Mesodermal cell (in vitro differentiated cells): ENCODE measurements at regions not wholly inside any gene's neighbourhood (a gene's known extent, or its start where the extent isn't known, plus 50 kb on each side); places are given as distances from the start of the nearest gene placed in this dataset.

ENCODE experiments used
- H3K27ac ChIP-seq: 2 replicates; pipeline ENCODE4 v1.7.0; 2013; ENCODE audit warnings: mild to moderate bottlenecking, low read depth, low read length, moderate library complexity; ENCODE audit not compliant: severe bottlenecking
- H3K36me3 ChIP-seq: 2 replicates; pipeline ENCODE4 v1.7.1; 2013; ENCODE audit warnings: mild to moderate bottlenecking, low read length, moderate library complexity; ENCODE audit not compliant: control insufficient read depth, insufficient read depth
- H3K4me1 ChIP-seq: one replicate; pipeline ENCODE4 v1.7.1; 2013; ENCODE audit warnings: mild to moderate bottlenecking, low read length; ENCODE audit not compliant: insufficient read depth, control insufficient read depth, poor library complexity, severe bottlenecking
- H3K4me3 ChIP-seq: 2 replicates; pipeline ENCODE4 v1.7.0; 2013; ENCODE audit warnings: low read length, control low read depth, mild to moderate bottlenecking; ENCODE audit not compliant: insufficient read depth, poor library complexity, severe bottlenecking; ENCODE audit errors: extremely low read depth
- H3K9me3 ChIP-seq: 2 replicates; pipeline ENCODE4 v1.7.1; 2013; ENCODE audit warnings: mild to moderate bottlenecking, low read length, moderate library complexity; ENCODE audit not compliant: control insufficient read depth
- WGBS, 2 experiments: methylation state at CpG; one replicate each; pipeline ENCODE4 v1.1.5; 2013; ENCODE audit warnings: missing lambda C conversion rate in 2 of 2; ENCODE audit not compliant: insufficient coverage in 2 of 2; 5-methylcytosine and 5-hydroxymethylcytosine counted together

DNA sequence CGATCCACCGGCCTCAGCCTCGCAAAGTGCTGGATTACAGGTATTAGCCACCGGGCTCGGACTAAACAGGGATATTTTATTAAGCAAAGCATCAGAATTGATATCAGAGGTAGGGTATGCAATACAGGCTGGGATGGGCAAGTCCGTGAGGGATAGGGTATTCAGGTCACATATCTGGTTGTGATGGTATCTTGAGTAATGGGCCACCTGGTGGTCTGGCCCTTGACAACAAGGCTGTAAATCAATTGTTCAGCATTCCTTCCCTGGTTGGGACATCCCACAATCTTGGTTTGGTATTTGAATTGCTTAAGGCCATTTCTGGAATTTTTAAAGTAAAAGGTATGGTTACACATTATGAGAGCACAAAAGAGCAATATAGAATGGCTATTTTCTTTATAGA, 1588.0 kb downstream of the SLITRK1 start:
- no peak overlapping the region for H3K27ac ChIP-seq
- H3K4me1 ChIP-seq = no peaks in the 10 kb centered on the region
- no peaks in the 10 kb centered on the region for H3K36me3 ChIP-seq
- H3K4me3 ChIP-seq = no peak overlapping the region
- no peaks in the 10 kb centered on the region for H3K9me3 ChIP-seq
- 91 to 97% methylated on average over 6 of the region's 6 CpGs for WGBS, 2 experiments

DNA sequence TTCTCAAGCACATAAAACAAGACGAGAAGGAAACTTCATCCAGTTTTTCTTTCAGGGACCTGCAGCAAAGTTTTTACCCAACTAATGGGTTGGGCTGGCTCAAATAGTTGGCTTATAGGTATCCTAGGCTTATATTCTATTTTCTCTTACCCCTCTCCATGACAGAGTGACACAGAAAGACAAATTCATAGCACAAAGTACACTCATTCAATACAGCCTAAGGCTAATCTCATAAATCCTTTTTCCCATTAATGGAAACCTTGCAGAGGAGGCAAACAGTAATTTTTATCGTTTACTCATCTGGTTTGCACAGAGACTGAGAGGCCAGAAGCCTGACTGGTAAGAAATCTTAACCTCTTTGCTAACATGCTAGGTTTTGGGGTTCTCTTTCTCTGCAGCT, 1589.9 kb downstream of the SLITRK1 start:
- Histone ChIP-seq H3K36me3 (no peaks in the 10 kb centered on the region), H3K4me1 (no peaks in the 10 kb centered on the region), H3K9me3 (no peaks in the 10 kb centered on the region), H3K27ac (no peak overlapping the region), H3K4me3 (no peak overlapping the region)
- 88 to 92% methylated on average over 1 to 2 of the region's 2 CpGs for WGBS, 2 experiments

DNA sequence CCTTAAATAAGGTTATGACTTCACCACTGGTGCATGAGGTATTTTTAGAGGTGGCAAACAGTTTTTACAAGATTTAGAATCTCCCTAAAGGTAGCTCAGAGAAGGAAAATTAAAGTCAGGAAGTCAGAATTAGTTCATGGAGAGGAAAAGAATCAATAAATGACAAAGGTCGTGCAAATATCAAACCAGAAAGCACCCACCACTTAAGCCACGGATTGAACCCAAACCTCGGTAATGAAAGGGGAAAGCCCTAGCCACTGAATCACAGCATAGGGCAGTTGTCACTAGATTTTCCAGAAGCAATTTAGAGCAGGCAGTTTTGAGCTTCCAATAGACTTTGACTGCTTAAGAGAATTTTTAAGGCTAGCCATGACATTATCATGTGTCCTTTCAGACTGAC, 1590.4 kb downstream of the SLITRK1 start:
- H3K27ac ChIP-seq = no peak overlapping the region
- H3K36me3 ChIP-seq = no peaks in the 10 kb centered on the region
- no peaks in the 10 kb centered on the region for H3K9me3 ChIP-seq
- 91 to 100% methylated on average over 1 to 2 of the region's 3 CpGs for WGBS, 2 experiments
- H3K4me1 ChIP-seq = no peaks in the 10 kb centered on the region
- H3K4me3 ChIP-seq = no peak overlapping the region

DNA sequence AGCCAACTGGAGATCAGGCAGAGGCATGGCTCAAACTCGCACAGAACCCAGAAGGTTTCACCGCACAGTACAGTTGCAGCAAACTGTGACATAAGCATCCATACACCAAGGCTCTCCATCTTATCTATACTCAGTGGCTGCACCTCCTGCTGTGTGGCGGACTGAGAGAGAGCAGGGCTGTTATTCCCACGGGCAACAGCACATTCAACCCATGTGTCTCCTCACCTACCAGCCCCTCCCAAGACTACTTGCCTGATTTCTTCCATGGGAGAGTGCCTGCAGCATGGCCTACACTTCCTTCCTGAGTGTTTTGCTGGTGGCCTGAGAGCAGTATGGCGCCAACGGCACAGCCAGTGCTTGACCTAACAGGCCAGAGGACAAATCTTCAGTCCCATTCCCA, 1606.6 kb downstream of the SLITRK1 start:
- Histone ChIP-seq H3K4me1 (no peaks in the 10 kb centered on the region), H3K9me3 (no peaks in the 10 kb centered on the region), H3K27ac (no peak overlapping the region), H3K36me3 (no peaks in the 10 kb centered on the region), H3K4me3 (no peak overlapping the region)
- WGBS, 2 experiments = 85 to 100% methylated on average over 5 of the region's 6 CpGs

DNA sequence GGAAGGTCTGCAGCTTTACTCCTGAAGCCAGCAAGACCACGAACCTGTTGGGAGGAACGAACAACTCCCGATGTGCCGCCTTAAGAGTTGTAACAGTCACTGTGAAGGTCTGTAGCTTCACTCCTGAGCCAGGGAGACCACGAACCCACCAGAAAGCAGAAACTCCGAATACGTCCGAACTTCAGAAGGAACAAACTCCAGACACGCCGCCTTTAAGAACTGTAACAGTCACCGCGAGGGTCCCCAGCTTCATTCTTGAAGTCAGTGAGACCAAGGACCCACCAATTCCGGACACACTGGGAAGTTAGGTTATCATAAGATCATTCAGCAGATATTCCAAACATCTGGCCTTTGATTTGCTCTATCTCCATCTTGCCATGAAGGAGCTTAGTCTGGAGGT, 1623.0 kb downstream of the SLITRK1 start:
- WGBS, 2 experiments = 91 to 97% methylated on average over 12 to 13 of the region's 13 CpGs
- Histone ChIP-seq H3K27ac (no peak overlapping the region), H3K4me3 (no peak overlapping the region), H3K9me3 (no peaks in the 10 kb centered on the region), H3K4me1 (no peaks in the 10 kb centered on the region), H3K36me3 (no peaks in the 10 kb centered on the region)

DNA sequence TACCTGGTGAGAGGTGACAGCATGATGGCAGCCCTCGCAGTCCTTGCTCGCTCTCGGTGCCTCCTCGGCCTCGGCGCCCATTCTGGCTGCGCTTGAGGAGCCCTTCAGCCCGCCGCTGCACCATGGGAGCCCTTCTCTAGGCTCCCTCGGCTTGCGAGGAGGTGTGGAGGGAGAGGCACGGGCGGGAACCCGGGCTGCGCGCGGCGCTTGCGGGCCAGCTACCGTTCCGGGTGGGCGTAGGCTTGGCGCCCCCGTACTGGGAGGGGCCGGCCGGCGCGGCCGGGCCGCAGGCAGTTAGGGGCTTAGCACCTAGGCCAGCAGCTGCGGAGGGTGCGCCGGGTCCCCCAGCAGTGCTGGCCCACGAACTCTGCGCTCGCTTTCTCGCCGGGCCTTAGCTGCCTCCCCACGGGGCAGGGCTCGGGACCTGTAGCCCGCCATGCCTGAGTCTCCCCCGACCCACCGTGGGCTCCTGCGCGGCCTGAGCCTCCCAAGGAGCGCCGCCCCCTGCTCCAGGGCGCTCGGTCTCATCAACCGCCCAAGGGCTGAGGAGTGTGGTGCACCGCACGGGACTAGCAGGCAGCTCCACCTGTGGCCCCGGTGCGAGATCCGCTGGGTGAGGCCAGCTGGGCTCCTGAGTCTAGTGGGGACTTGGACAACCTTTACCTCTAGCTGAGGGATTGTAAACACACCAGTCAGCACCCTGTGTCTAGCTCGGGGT, 1624.3 kb downstream of the SLITRK1 start:
- Histone ChIP-seq H3K27ac (no peak overlapping the region), H3K4me3 (no peak overlapping the region), H3K9me3 (no peaks in the 10 kb centered on the region), H3K4me1 (no peaks in the 10 kb centered on the region), H3K36me3 (no peaks in the 10 kb centered on the region)
- 95 to 96% methylated on average over 35 to 51 of the region's 56 CpGs for WGBS, 2 experiments

DNA sequence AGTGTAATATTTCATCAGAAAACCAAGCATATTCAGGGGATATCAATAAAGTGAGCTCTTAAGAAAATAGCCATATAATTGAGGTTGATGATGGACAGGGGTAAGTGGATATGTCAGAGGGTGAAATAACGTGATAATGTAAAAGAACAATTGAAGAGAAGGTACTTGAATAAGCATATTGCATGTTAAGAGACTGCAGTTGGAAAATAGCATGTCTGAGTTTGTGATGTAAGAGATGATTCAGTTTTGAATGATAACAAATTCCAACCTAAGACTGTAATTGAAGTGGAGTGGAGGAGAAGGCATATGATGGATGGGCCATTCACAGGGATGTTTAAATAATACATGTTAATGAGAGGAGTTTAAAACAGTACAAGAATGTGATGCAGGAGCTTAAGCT, 1633.5 kb downstream of the SLITRK1 start:
- no peak overlapping the region for H3K4me3 ChIP-seq
- WGBS, 2 experiments = 84 to 89% methylated on average over 1 of the region's 1 CpG
- H3K4me1 ChIP-seq = no peaks in the 10 kb centered on the region
- H3K27ac ChIP-seq = no peak overlapping the region
- H3K36me3 ChIP-seq = no peaks in the 10 kb centered on the region
- H3K9me3 ChIP-seq = no peaks in the 10 kb centered on the region

DNA sequence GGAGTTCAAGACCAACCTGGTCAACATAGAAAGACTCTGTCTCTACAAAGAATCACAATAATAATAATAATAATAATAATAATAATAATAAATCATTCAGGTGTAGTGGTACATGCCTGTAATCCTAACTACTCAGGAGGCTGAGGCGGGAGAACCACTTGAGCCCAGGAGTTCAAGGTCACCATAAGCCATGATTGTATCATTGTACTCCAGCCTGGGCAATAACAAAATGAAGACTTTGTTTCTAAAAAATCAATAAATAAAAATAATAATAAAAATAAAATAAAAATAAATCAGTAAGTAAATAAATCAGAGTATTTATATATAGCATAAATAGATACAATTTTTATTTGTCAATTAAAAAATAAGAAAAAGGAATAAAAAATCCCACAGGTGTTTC, 1636.4 kb downstream of the SLITRK1 start:
- WGBS, 2 experiments = 100% methylated on average over 1 of the region's 1 CpG; no CpG with 5 or more reads in 1 of the 2 experiments
- H3K9me3 ChIP-seq = no peaks in the 10 kb centered on the region
- H3K4me3 ChIP-seq = no peak overlapping the region
- H3K4me1 ChIP-seq = no peaks in the 10 kb centered on the region
- H3K27ac ChIP-seq = no peak overlapping the region
- no peaks in the 10 kb centered on the region for H3K36me3 ChIP-seq

DNA sequence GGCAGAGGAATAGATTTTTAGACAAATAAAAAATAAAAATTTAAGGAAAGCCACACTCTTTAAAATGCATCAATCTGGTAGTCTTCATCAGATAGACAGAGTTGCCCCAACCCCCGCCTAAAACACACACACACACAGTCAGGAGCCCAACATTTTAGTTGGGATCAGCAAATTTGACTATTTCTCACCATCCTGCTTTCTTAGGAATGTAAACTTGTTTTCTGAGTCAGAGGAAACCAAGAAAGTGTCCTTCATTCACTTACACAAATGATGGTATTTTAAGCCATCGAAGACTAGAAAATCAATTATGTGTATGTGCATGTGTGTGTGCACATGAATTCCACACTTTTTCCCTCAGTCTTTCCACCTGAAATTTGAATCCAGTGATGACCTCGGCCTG, 1657.5 kb downstream of the SLITRK1 start:
- WGBS, 2 experiments = 80% methylated on average over 1 of the region's 3 CpGs; no CpG with 5 or more reads in 1 of the 2 experiments
- Histone ChIP-seq H3K9me3 (no peaks in the 10 kb centered on the region), H3K27ac (no peak overlapping the region), H3K36me3 (no peaks in the 10 kb centered on the region), H3K4me1 (no peaks in the 10 kb centered on the region), H3K4me3 (no peak overlapping the region)

DNA sequence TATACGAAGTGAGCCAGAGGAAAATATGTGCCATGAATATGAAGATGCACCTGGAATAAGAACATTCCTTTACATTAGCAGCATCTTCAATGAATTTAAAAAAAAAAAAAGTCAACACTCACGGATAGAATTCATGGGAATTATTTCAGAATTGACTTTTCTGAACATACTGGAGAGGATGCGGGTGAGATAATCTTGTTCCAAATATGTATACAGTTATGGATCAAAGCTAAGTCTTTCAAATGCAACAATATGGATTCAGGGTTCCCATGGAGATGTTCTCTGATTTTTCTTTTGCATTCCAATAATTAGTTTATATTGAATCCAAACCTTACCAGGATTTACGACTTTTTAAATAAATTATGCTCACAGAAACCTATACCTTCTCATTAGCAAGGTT, 1660.7 kb downstream of the SLITRK1 start:
- no peak overlapping the region for H3K27ac ChIP-seq
- WGBS, 2 experiments = no CpG with 5 or more reads among the region's 4 CpGs

DNA sequence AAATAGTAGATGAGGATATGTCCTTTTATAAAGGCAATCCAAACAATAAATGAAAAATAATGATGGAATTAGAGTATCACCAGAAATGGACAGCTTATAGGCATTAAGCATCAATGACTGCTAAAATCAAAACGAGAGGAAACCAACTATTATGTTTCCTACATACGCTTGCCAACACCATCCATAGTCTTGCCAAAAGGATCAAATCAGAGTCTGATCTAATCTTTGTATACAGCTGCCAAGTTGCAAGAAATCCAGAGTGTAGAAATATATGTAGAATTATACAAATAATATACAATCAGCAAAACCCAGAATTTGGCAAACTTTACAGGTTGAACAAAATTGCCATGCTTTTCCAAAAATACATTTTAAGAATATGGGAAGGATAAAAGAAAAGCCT, 1661.6 kb downstream of the SLITRK1 start:
- Histone ChIP-seq H3K27ac (no peak overlapping the region), H3K4me3 (no peak overlapping the region), H3K36me3 (no peaks in the 10 kb centered on the region), H3K9me3 (no peaks in the 10 kb centered on the region), H3K4me1 (no peaks in the 10 kb centered on the region)
- WGBS, 2 experiments = no CpG with 5 or more reads among the region's 2 CpGs

More for the DNA sequence above, 1660.7 kb downstream of the SLITRK1 start:
- H3K4me1 ChIP-seq = no peaks in the 10 kb centered on the region
- H3K4me3 ChIP-seq = no peak overlapping the region
- no peaks in the 10 kb centered on the region for H3K9me3 ChIP-seq
- no peaks in the 10 kb centered on the region for H3K36me3 ChIP-seq
